ENCODE measurements at regions not wholly inside any gene's neighbourhood (a gene's known extent, or its start where the extent isn't known, plus 50 kb on each side); places are given as distances from the start of the nearest gene placed in this dataset.
A peak's percentile ranks its signal among the peaks of the same experiment; 100 is the strongest.
"Not testable (repeated sequence)": the region's sequence is repeated elsewhere in the genome, so short reads cannot be mapped to it uniquely, and the experiment has no call there.

- peak in 1 of 2 experiments; percentile 42 for DNase-seq (ENCODE audit: low read depth in 1 of 2, low spot score in 2 of 2)
- H3K4me3 ChIP-seq; H3K27me3 ChIP-seq (replicated peaks); H3K36me3 ChIP-seq; H3K27ac ChIP-seq; H3K4me1 ChIP-seq (replicated peaks); H3K9me3 ChIP-seq (replicated peaks): not testable (repeated sequence)
Observed at GRCh38 chr22:11017108-11017507, 4510.9 kb upstream of the OR11H1 start.

GRCh38 chr22:11020522-11020921 is 4507.5 kb upstream of the OR11H1 start:
- H3K36me3 ChIP-seq; H3K4me3 ChIP-seq; H3K4me1 ChIP-seq (replicated peaks); H3K9me3 ChIP-seq (replicated peaks); H3K27me3 ChIP-seq (replicated peaks); H3K27ac ChIP-seq: not testable (repeated sequence)
- peak in 1 of 2 experiments; percentile 34 for DNase-seq (ENCODE audit: low read depth in 1 of 2, low spot score in 2 of 2)

- not testable (repeated sequence) for H3K27me3 ChIP-seq (replicated peaks); H3K9me3 ChIP-seq (replicated peaks); H3K4me3 ChIP-seq; H3K4me1 ChIP-seq (replicated peaks); DNase-seq (ENCODE audit: low read depth in 1 of 2, low spot score in 2 of 2); H3K27ac ChIP-seq; H3K36me3 ChIP-seq
Observed at GRCh38 chr22:11026541-11026940, 4501.5 kb upstream of the OR11H1 start.

DNA sequence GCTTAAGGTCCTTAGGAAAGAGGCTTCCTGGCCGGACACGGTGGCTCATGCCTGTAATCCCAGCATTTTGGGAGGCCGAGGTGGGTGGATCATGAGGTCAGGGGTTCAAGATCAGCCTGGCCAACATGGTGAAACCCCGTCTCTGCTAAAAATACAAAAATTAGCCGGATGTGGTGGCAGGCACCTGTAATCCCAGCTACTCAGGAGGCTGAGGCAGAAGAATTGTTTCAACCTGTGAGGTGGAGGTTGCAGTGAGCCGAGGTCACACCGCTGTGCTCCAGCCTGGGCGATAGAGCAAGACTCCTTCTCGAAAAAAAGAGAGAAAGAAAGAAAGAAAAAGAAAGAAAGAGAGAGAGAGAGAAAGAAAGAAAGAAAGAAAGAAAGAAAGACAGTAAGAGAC is 4500.9 kb upstream of the OR11H1 start:
- not testable (repeated sequence) for H3K27me3 ChIP-seq (replicated peaks); H3K36me3 ChIP-seq; H3K4me1 ChIP-seq (replicated peaks); H3K4me3 ChIP-seq; H3K27ac ChIP-seq; H3K9me3 ChIP-seq (replicated peaks)
- peak in 1 of 2 experiments; percentile 32 for DNase-seq (ENCODE audit: low read depth in 1 of 2, low spot score in 2 of 2)

DNA sequence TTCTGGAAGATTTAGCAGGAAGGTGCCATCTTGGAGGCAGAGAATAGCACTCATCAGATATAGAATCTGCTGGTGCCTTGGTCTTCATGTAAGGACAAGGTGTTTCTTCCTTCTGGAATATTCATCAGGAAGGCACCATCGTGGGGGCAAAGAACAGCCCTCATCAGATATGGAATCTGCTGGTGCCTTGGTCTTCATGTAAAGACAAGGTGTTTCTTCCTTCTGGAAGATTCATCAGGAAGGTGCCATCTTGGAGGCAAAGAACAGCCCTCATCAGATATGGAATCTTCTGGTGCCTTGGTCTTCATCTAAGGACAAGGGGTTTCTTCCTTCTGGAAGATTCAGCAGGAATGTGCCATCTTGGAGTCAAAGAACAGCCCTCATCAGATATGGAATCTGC is 4500.5 kb upstream of the OR11H1 start:
- H3K36me3 ChIP-seq; H3K4me1 ChIP-seq (replicated peaks); H3K9me3 ChIP-seq (replicated peaks); DNase-seq (ENCODE audit: low read depth in 1 of 2, low spot score in 2 of 2); H3K27ac ChIP-seq; H3K27me3 ChIP-seq (replicated peaks); H3K4me3 ChIP-seq: not testable (repeated sequence)

GRCh38 chr22:11028180-11028579 is 4499.8 kb upstream of the OR11H1 start:
- not testable (repeated sequence) for H3K27me3 ChIP-seq (replicated peaks); H3K36me3 ChIP-seq; H3K9me3 ChIP-seq (replicated peaks); H3K4me1 ChIP-seq (replicated peaks); DNase-seq (ENCODE audit: low read depth in 1 of 2, low spot score in 2 of 2); H3K4me3 ChIP-seq; H3K27ac ChIP-seq

DNA sequence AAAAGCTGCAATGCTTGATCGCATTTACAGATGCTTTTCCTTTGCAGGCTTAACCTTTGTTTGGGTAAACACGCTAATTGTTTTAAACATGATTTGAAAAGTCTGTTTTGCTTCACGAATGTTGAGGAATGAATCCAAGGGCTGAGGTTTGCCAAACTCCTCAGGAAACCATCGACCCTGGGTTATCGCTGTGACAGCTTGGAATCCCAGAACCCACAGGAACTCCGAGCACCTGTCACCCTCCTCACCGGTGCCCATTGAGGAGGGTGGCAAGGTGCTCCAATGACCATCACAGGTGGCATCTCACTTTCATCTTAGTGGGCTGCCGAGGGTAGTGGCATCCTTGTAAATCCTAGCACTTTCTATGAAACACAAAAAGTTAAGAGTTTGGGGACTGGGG is 4498.5 kb upstream of the OR11H1 start:
- not testable (repeated sequence) for H3K36me3 ChIP-seq; H3K9me3 ChIP-seq (replicated peaks); H3K27me3 ChIP-seq (replicated peaks); H3K27ac ChIP-seq; H3K4me3 ChIP-seq; H3K4me1 ChIP-seq (replicated peaks)
- DNase-seq (ENCODE audit: low read depth in 1 of 2, low spot score in 2 of 2), result peak in 1 of 2 experiments; percentile 41

DNA sequence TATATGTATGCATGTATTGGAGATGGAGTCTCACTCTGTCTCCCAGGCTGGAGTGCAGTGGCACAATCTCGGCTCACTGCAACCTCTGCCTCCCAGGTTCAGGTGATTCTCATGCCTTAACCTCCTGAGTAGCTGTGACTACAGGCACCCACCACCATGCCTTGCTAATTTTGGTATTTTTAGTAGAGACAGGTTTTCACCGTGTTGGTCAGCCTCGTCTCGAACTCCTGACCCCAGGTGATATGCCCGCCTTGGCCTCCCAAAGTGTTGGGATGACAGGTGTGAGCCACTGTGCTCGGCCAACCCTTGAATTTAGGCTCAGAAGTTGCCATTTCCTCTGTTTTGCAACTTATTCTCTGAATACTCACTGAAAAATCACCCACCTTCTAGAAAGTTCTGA is 4498.0 kb upstream of the OR11H1 start:
- H3K27me3 ChIP-seq (replicated peaks); H3K27ac ChIP-seq; H3K36me3 ChIP-seq; H3K4me1 ChIP-seq (replicated peaks); H3K9me3 ChIP-seq (replicated peaks); H3K4me3 ChIP-seq: not testable (repeated sequence)
- DNase-seq (ENCODE audit: low read depth in 1 of 2, low spot score in 2 of 2), result peak in 1 of 2 experiments; percentile 49

DNA sequence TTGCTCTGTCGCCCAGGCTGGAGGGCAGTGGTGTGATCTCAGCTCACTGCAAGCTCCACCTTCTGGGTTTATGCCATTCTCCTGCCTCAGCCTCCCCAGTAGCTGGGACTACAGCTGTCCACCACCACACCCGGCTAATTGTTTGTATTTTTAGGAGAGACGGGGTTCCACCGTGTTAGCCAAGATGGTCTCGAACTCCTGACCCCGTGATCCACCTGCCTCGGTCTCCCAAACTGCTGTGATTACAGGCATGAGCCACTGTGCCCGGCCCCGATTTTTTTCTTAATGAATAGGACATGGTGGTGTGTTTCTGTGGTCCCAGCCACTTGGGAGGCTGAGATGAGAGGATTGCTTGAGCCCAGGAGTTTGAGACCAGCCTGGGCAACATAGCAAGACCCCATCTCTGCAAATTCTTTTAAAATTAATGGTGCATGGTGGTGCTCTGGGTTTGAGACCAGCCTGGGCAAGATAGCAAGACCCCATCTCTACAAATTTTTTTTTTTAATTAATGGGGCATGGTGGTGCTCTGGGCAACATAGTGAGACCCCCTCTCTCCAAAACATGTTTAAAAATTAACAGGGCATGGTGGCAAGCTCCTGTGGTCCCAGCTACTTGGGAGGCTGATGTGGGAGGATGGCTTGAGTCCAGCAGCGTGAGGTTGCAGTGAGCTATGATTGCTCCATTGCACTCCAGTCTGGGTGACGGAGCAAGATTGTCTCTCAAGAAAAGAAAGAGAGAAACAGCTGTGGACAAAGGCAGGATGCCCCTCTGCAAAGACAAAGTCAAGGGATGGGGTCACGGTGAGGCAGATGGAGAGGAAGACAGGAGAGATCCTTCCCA is 4497.2 kb upstream of the OR11H1 start:
- H3K36me3 ChIP-seq; H3K27me3 ChIP-seq (replicated peaks); H3K4me1 ChIP-seq (replicated peaks); H3K9me3 ChIP-seq (replicated peaks); H3K4me3 ChIP-seq; H3K27ac ChIP-seq: not testable (repeated sequence)
- DNase-seq (ENCODE audit: low read depth in 1 of 2, low spot score in 2 of 2), result peak in 1 of 2 experiments; percentile 45

- H3K4me3 ChIP-seq; H3K27me3 ChIP-seq (replicated peaks); H3K27ac ChIP-seq; H3K9me3 ChIP-seq (replicated peaks); H3K36me3 ChIP-seq; H3K4me1 ChIP-seq (replicated peaks): not testable (repeated sequence)
- DNase-seq (ENCODE audit: low read depth in 1 of 2, low spot score in 2 of 2), result peak in 1 of 2 experiments; percentile 58
Observed at GRCh38 chr22:11032115-11032514, 4495.9 kb upstream of the OR11H1 start.

- DNase-seq (ENCODE audit: low read depth in 1 of 2, low spot score in 2 of 2), result peak in 1 of 2 experiments; percentile 46
- H3K36me3 ChIP-seq; H3K4me1 ChIP-seq (replicated peaks); H3K4me3 ChIP-seq; H3K27ac ChIP-seq; H3K9me3 ChIP-seq (replicated peaks); H3K27me3 ChIP-seq (replicated peaks): not testable (repeated sequence)
Observed at GRCh38 chr22:11034660-11034987, 4493.4 kb upstream of the OR11H1 start.

DNA sequence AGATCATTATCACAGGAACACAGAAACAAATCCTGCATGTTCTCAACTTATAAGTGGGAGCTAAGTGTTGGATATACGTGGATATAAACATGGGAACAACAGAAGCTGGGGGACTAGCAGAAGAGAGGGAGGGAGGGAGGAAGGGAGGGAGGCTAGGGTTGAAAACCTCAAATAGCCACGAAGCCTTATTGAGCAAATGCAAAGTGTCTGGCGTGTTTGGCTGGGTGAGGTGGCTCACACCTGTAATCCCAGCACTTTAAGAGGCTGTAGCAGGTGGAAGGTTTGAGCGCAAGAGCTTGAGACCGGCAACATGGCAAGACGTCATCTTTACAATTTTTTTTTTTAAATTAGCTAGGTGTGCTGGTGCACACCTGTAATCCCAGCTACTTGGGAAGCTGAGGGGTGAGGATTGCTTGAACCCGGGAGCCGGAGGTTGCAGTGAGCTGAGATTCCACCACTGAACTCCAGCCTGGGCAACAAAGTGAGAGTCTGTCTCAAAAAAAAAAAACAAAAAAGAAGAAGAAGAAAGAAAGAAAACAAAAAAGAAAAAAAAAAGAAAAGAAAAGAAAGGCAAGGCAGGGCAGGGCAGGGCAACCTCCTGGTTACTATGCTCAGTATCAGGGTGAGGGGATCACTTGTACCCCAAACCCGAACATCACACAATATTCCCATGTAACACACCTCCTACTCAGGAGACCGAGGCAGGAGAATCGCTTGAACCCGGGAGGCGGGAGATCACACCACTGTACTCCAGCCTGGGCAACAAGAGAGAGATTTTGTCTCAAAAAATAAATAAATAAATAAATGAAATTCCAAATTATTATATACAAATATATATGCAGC is 4492.7 kb upstream of the OR11H1 start:
- peak in 1 of 2 experiments; percentile 42 for DNase-seq (ENCODE audit: low read depth in 1 of 2, low spot score in 2 of 2)
- H3K27me3 ChIP-seq (replicated peaks); H3K36me3 ChIP-seq; H3K4me3 ChIP-seq; H3K4me1 ChIP-seq (replicated peaks); H3K9me3 ChIP-seq (replicated peaks); H3K27ac ChIP-seq: not testable (repeated sequence)

- not testable (repeated sequence) for H3K4me3 ChIP-seq; H3K36me3 ChIP-seq; H3K4me1 ChIP-seq (replicated peaks); H3K27ac ChIP-seq; H3K27me3 ChIP-seq (replicated peaks); H3K9me3 ChIP-seq (replicated peaks)
- DNase-seq (ENCODE audit: low read depth in 1 of 2, low spot score in 2 of 2), result peak in 1 of 2 experiments; percentile 22
Observed at GRCh38 chr22:11037314-11037713, 4490.7 kb upstream of the OR11H1 start.

DNA sequence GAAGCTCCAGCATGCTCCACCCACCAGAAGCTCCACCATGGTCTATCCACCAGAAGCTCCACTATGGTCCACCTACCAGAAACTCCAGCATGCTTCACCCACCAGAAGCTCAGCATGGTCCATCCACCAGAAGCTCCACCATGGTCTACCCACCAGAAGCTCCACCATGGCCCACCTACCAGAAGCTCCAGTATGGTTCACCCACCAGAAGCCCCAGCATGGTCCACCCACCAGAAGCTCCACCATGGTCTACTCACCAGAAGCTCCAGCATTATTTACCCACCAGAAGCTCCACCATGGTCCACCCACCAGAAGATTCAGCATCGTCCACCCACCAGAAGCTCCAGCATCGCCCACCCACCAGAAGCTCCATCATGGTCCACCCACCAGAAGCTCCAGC is 4490.2 kb upstream of the OR11H1 start:
- not testable (repeated sequence) for H3K27me3 ChIP-seq (replicated peaks); H3K9me3 ChIP-seq (replicated peaks); H3K36me3 ChIP-seq; H3K4me1 ChIP-seq (replicated peaks); H3K4me3 ChIP-seq; H3K27ac ChIP-seq
- DNase-seq (ENCODE audit: low read depth in 1 of 2, low spot score in 2 of 2), result peak in 1 of 2 experiments; percentile 39
